ENCODE measurements at regions not wholly inside any gene's neighbourhood (a gene's known extent, or its start where the extent isn't known, plus 50 kb on each side); places are given as distances from the start of the nearest gene placed in this dataset.
"Not testable (repeated sequence)": the region's sequence is repeated elsewhere in the genome, so short reads cannot be mapped to it uniquely, and the experiment has no call there.

DNA sequence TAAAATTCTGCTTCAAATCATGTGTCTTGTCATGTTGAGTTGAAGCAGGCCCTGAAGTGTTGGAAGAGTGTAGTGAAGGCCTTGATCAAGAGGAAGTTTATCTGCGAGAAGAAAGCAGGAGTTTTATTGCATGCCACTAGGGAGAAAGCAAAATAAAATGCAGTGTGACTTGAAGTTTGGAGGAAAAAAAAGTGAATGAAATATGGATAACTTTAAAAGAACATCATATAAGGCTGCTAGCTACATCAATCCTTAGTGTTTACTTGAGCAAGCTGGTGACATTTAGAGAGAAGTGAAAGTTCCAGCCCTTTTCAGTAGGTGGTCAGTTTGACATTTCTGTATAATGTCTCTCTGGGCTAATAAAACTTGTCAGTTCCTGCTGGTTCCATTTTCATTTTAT is 841.1 kb downstream of the TMTC2 start:
- Mint-ChIP-seq H3K9me3 (peaks cover 2% of the 10 kb centered on the region), H3K27me3 (no peaks in the 10 kb centered on the region), H3K36me3 (ENCODE audit: low read depth) (no peaks in the 10 kb centered on the region), H3K4me3 (no peak overlapping the region), H3K27ac (no peak overlapping the region), H3K4me1 (no peaks in the 10 kb centered on the region)
- CTCF ChIA-PET, result no interaction called here
- POLR2A ChIA-PET, result no interaction called here
- no peak for DNase-seq

DNA sequence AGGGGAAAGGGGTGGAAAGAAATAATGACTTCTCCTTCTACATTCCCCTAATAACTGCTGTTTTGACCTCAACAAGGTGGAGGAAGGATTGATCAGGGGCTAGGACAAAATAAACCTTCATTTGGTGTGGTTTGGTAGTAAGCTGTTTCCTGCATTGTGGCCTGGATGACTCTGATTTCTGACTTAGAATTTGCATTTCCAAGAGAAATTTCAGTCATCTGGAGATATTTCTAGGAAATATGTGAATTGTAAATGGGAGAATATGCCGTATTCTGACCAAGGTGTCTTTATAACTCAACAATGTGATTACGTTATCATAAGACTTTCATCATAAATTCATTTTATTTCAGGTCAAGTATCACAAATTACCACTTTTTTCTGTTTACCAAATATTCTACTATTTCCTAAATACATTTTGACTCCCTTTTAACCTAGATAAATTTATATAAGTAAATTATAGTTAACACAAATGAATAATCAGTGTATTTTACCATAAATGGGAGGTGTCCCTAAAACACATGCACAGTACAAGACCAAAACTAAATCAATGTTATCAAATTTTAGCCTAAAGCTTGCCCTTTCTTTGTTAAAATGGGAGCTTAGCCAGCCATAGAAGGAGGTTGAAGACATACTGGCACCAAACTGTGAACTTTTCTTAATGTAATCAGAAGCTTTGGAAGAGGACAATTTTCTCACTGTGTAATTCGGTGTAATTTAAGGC is 828.8 kb downstream of the TMTC2 start:
- DNase-seq, result no peak
- Mint-ChIP-seq H3K27ac (no peak overlapping the region), H3K4me1 (no peaks in the 10 kb centered on the region), H3K9me3 (no peaks in the 10 kb centered on the region), H3K27me3 (no peaks in the 10 kb centered on the region), H3K36me3 (ENCODE audit: low read depth) (no peaks in the 10 kb centered on the region), H3K4me3 (no peak overlapping the region)
- CTCF ChIA-PET, result no interaction called here
- POLR2A ChIA-PET, result no interaction called here

DNA sequence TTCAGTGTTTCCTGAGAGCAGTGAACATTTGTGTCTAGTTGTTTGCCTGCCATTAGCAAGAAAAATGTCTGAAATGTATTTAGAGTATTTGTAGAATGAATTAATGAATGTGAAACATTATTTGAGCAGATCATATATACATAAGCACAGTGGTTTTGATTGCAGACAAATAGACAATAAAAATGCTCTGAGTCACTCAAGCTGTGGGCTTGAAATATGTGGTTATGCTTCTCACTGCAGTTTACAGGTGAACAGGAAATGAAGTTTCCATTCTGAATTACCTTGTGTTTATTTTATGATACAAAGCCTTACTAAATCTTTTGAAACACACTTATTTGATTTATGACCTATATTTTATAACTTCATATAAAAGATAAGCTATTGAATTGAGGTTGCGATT is 827.7 kb downstream of the TMTC2 start:
- Mint-ChIP-seq H3K4me1 (no peaks in the 10 kb centered on the region), H3K36me3 (ENCODE audit: low read depth) (no peaks in the 10 kb centered on the region), H3K4me3 (no peak overlapping the region), H3K27ac (no peak overlapping the region), H3K27me3 (no peaks in the 10 kb centered on the region), H3K9me3 (no peaks in the 10 kb centered on the region)
- POLR2A ChIA-PET, result no interaction called here
- CTCF ChIA-PET, result no interaction called here
- DNase-seq, result no peak

- Mint-ChIP-seq H3K36me3 (ENCODE audit: low read depth) (no peaks in the 10 kb centered on the region), H3K4me1 (no peaks in the 10 kb centered on the region), H3K9me3 (peaks cover 2% of the 10 kb centered on the region), H3K27ac (no peak overlapping the region), H3K27me3 (no peaks in the 10 kb centered on the region), H3K4me3 (no peak overlapping the region)
- POLR2A ChIA-PET, result no interaction called here
- CTCF ChIA-PET, result no interaction called here
- DNase-seq, result no peak
Observed at GRCh38 chr12:83506841-83507240, 820.1 kb downstream of the TMTC2 start.

- CTCF ChIA-PET, result no interaction called here
- POLR2A ChIA-PET, result no interaction called here
- Mint-ChIP-seq H3K4me3 (no peak overlapping the region), H3K9me3 (peaks cover 2% of the 10 kb centered on the region), H3K27ac (no peak overlapping the region), H3K36me3 (ENCODE audit: low read depth) (no peaks in the 10 kb centered on the region), H3K27me3 (no peaks in the 10 kb centered on the region), H3K4me1 (no peaks in the 10 kb centered on the region)
- DNase-seq, result no peak
Observed at GRCh38 chr12:83505586-83505985, 818.9 kb downstream of the TMTC2 start.

DNA sequence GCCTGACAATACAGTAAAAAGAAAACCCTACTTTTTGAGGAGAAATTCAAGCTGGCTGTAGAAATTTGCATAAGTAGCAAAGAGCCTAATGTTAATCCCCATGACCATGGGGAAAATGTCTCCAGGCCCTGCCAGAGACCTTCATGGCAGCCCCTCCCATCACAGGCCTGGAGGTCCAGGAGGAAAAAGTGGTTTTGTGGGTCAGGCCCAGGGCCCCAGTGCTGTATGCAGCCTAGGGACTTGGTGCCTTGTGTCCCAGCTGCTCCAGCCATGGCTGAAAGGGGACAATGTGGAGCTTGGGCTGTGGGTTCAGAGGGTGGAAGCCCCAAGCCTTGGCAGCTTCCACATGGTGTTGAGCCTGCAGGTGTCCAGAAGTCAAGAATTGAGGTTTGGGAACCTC is 813.2 kb downstream of the TMTC2 start:
- H3K36me3 Mint-ChIP-seq (ENCODE audit: low read depth); H3K27ac Mint-ChIP-seq; DNase-seq; H3K4me1 Mint-ChIP-seq; H3K4me3 Mint-ChIP-seq; H3K9me3 Mint-ChIP-seq; POLR2A ChIA-PET; H3K27me3 Mint-ChIP-seq; CTCF ChIA-PET: not testable (repeated sequence)

DNA sequence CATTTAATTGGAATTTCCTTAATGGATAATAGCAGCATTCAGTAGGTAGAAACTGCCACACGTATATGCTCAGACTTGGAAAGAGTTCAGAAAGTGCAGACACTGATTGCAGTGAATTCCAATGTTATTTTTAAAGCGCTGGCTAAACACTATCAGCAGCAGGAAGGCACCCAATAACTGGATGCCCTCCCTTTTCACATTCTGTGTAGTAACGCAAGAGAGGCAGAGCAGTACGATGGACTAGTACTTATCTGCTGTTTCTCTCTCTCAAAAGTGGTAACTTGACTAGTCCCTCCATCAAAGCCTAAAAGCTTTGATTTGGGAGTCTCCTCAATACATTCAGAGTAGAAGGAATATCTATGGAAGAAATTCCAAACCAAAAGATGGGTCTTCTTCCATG is 791.0 kb downstream of the TMTC2 start:
- Mint-ChIP-seq H3K27ac (no peak overlapping the region), H3K9me3 (no peaks in the 10 kb centered on the region), H3K27me3 (no peaks in the 10 kb centered on the region), H3K36me3 (ENCODE audit: low read depth) (no peaks in the 10 kb centered on the region), H3K4me1 (no peaks in the 10 kb centered on the region), H3K4me3 (no peak overlapping the region)
- DNase-seq, result no peak
- ChIA-PET CTCF (no interaction called here), POLR2A (no interaction called here)

GRCh38 chr12:83476695-83477690 is 790.3 kb downstream of the TMTC2 start:
- no peaks in the 10 kb centered on the region for H3K9me3 Mint-ChIP-seq
- ChIA-PET CTCF (no interaction called here), POLR2A (no interaction called here)
- no peak overlapping the region for H3K27ac Mint-ChIP-seq
- no peak for DNase-seq
- no peaks in the 10 kb centered on the region for H3K36me3 Mint-ChIP-seq (ENCODE audit: low read depth)
- no peaks in the 10 kb centered on the region for H3K27me3 Mint-ChIP-seq
- no peak overlapping the region for H3K4me3 Mint-ChIP-seq
- H3K4me1 Mint-ChIP-seq, result no peaks in the 10 kb centered on the region

DNA sequence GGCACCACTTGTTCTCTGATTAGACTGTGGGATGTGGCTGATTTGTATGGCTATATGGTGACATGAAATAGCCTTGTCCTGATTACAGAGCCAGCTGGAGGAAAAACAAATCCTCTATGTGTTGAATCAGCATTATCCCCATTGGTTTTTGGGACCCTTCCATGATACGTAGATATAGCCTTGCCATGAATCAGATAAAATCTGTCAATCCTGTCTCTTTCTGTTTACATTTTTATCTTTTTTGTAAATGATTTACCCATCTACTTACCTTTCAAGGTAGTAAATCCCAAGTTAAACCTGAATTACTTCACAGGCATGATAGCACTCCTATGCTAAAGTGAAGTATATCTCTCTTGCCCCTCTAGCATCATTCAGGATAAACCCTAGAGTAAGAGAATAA is 789.3 kb downstream of the TMTC2 start:
- H3K27me3 Mint-ChIP-seq, result no peaks in the 10 kb centered on the region
- no peak overlapping the region for H3K27ac Mint-ChIP-seq
- H3K4me1 Mint-ChIP-seq, result no peaks in the 10 kb centered on the region
- no peak for DNase-seq
- H3K9me3 Mint-ChIP-seq, result no peaks in the 10 kb centered on the region
- CTCF ChIA-PET, result no interaction called here
- no peak overlapping the region for H3K4me3 Mint-ChIP-seq
- H3K36me3 Mint-ChIP-seq (ENCODE audit: low read depth), result no peaks in the 10 kb centered on the region
- POLR2A ChIA-PET, result no interaction called here

GRCh38 chr12:83474369-83474768 is 787.7 kb downstream of the TMTC2 start:
- DNase-seq, result no peak
- Mint-ChIP-seq H3K9me3 (no peaks in the 10 kb centered on the region), H3K4me3 (no peak overlapping the region), H3K4me1 (no peaks in the 10 kb centered on the region), H3K27ac (no peak overlapping the region), H3K36me3 (ENCODE audit: low read depth) (no peaks in the 10 kb centered on the region), H3K27me3 (no peaks in the 10 kb centered on the region)
- POLR2A ChIA-PET, result no interaction called here
- CTCF ChIA-PET, result no interaction called here

GRCh38 chr12:83473408-83474095 is 786.8 kb downstream of the TMTC2 start:
- ChIA-PET CTCF (no interaction called here), POLR2A (no interaction called here)
- H3K4me1 Mint-ChIP-seq, result no peaks in the 10 kb centered on the region
- H3K27ac Mint-ChIP-seq, result no peak overlapping the region
- DNase-seq, result no peak
- H3K27me3 Mint-ChIP-seq, result no peaks in the 10 kb centered on the region
- H3K36me3 Mint-ChIP-seq (ENCODE audit: low read depth), result no peaks in the 10 kb centered on the region
- no peaks in the 10 kb centered on the region for H3K9me3 Mint-ChIP-seq
- H3K4me3 Mint-ChIP-seq, result no peak overlapping the region

GRCh38 chr12:83472772-83473171 is 786.1 kb downstream of the TMTC2 start:
- no peaks in the 10 kb centered on the region for H3K27me3 Mint-ChIP-seq

DNA sequence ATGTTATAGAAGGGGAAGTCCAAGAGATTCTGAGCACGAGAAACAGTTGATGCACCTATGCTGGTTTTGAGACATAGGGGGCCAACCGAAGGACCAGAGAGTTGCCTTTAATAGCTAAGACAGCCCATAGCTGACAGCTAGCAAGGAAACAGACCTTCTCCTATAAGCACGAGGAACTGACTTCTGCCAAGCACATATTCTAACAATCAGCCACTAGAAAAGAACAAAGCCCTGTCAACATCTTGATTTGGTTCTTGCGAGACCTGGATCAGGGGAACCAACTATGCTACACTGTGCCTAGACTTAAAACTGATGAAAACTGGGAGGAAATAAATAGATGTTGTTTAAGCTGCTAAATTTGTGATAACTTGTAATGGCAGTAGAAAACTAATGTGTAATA is 785.6 kb downstream of the TMTC2 start:
- H3K27me3 Mint-ChIP-seq, result no peaks in the 10 kb centered on the region
- CTCF ChIA-PET, result no interaction called here
- H3K4me3 Mint-ChIP-seq, result no peak overlapping the region
- no peak overlapping the region for H3K27ac Mint-ChIP-seq
- H3K4me1 Mint-ChIP-seq, result no peaks in the 10 kb centered on the region
- DNase-seq, result no peak
- POLR2A ChIA-PET, result no interaction called here
- no peaks in the 10 kb centered on the region for H3K9me3 Mint-ChIP-seq
- H3K36me3 Mint-ChIP-seq (ENCODE audit: low read depth), result no peaks in the 10 kb centered on the region

More at GRCh38 chr12:83472772-83473171, 786.1 kb downstream of the TMTC2 start:
- CTCF ChIA-PET, result no interaction called here
- no peaks in the 10 kb centered on the region for H3K36me3 Mint-ChIP-seq (ENCODE audit: low read depth)
- no peaks in the 10 kb centered on the region for H3K9me3 Mint-ChIP-seq
- no peak overlapping the region for H3K4me3 Mint-ChIP-seq
- H3K4me1 Mint-ChIP-seq, result no peaks in the 10 kb centered on the region
- no peak for DNase-seq
- no peak overlapping the region for H3K27ac Mint-ChIP-seq
- POLR2A ChIA-PET, result no interaction called here

Data from activated CD4-positive, alpha-beta memory T cell treated with anti-CD3 and anti-CD28 coated beads, Interleukin-2, amount 10 ng/mL, durations not matched to agents 7 days and 5 days (primary cell).